Stimulated activated CD8-positive, alpha-beta memory T cell treated with anti-CD3 and anti-CD28 coated beads, Interleukin-4, amount 100 ng/mL, for 4 hours (primary cell): ENCODE measurements at regions not wholly inside any gene's neighbourhood (a gene's known extent, or its start where the extent isn't known, plus 50 kb on each side); places are given as distances from the start of the nearest gene placed in this dataset.

Source experiments
- DNase-seq, 2 donors: peaks; one replicate each; pipeline ENCODE4 v3.0.0-alpha.2; 2020; ENCODE audit warnings: low read depth in 2 of 2, low spot score in 1 of 2

GRCh38 chr1:29671446-29672356 lies 435.4 kb downstream of the PTPRU start:
- no peak for DNase-seq

GRCh38 chr1:29670752-29671151 lies 434.4 kb downstream of the PTPRU start:
- DNase-seq: no peak

GRCh38 chr1:29669912-29670311 lies 433.6 kb downstream of the PTPRU start:
- no peak for DNase-seq

GRCh38 chr1:29669158-29669871 lies 433.0 kb downstream of the PTPRU start:
- DNase-seq: no peak

GRCh38 chr1:29668551-29669157 lies 432.3 kb downstream of the PTPRU start:
- no peak for DNase-seq

- no peak for DNase-seq
Observed at GRCh38 chr1:29667951-29668350, 431.6 kb downstream of the PTPRU start.

- DNase-seq: no peak
Observed at GRCh38 chr1:29664711-29665110, 428.4 kb downstream of the PTPRU start.

GRCh38 chr1:29658688-29659087 lies 422.4 kb downstream of the PTPRU start:
- no peak for DNase-seq

- no peak for DNase-seq
Observed at GRCh38 chr1:29657816-29658215, 421.5 kb downstream of the PTPRU start.

- no peak for DNase-seq
Observed at GRCh38 chr1:29655945-29656850, 419.9 kb downstream of the PTPRU start.

- DNase-seq: no peak
Observed at GRCh38 chr1:29655145-29655544, 418.8 kb downstream of the PTPRU start.

GRCh38 chr1:29653886-29654450 lies 417.6 kb downstream of the PTPRU start:
- no peak for DNase-seq

- DNase-seq: no peak
Observed at GRCh38 chr1:29653034-29653810, 416.9 kb downstream of the PTPRU start.

- DNase-seq: no peak
Observed at GRCh38 chr1:29651684-29652665, 415.7 kb downstream of the PTPRU start.

GRCh38 chr1:29651246-29651645 lies 414.9 kb downstream of the PTPRU start:
- no peak for DNase-seq

GRCh38 chr1:29650476-29650875 lies 414.2 kb downstream of the PTPRU start:
- DNase-seq: no peak

- no peak for DNase-seq
Observed at GRCh38 chr1:29650041-29650400, 413.7 kb downstream of the PTPRU start.

- no peak for DNase-seq
Observed at GRCh38 chr1:29649189-29650040, 413.1 kb downstream of the PTPRU start.
